Left renal cortex interstitium (tissue), 4 donors: ENCODE measurements at regions not wholly inside any gene's neighbourhood (a gene's known extent, or its start where the extent isn't known, plus 50 kb on each side); places are given as distances from the start of the nearest gene placed in this dataset.

Source experiments
- DNase-seq, 4 donors: peaks; one replicate each; pipeline ENCODE4 v3.0.0-alpha.2; 2013; ENCODE audit warnings: low read depth in 4 of 4, low spot score in 2 of 4, missing footprints in 1 of 4

DNA sequence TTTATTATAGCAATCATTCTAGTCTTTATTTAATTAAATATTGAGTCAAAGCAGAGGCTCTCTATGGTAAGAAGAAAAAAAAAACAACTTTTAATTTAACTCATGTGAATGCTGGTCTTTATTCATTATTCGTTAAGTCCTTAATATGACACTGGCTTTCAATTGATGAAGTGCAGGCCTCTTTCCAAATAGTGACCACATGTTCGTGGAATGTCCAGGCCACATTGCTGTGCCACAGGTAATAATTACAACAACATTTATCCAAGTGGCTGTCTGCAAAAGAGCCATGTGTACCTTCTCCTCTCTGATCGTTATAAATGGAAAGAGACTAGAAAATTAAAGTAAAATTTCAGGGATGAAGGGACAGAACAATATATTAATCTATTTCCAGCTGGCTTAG is 220.1 kb upstream of the PABPC4L start:
- no peak for DNase-seq

DNA sequence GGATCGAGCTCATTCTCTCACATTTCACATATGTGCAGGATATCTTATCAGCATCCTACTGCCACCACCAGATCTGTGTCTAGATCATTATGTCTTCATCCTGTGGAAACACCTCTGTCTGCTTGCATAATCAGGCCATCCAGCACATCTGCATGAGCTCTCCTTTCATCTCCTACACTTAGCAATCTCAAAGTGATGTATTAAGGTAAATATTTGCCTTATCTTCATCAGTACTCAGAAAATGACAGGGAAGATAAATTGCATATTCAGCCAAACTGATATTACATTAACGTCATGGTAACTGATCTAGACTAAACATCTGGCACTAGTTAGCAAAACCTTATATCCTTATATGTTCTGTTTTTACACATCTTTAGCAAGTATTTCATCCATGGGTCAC is 207.3 kb upstream of the PABPC4L start:
- DNase-seq, result no peak

DNA sequence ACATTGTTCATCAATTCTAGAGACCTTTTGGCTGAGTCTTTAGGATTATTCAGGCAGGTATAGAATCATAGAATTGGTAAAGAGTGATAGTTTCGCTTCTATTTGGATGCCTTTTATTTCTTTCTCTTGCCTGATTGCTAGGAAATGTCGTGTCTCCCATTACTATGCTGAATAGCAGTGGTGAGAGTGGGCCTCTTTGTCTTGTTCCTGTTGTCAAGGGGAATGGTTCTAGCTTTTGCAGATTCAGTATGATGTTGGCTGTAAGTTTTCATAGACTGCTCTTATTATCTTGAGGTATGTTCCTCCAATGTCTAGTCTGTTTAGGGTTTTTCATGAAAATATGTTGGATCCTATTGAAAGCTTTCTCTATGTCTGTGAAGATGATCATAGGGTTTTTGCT is 200.2 kb upstream of the PABPC4L start:
- no peak for DNase-seq

DNA sequence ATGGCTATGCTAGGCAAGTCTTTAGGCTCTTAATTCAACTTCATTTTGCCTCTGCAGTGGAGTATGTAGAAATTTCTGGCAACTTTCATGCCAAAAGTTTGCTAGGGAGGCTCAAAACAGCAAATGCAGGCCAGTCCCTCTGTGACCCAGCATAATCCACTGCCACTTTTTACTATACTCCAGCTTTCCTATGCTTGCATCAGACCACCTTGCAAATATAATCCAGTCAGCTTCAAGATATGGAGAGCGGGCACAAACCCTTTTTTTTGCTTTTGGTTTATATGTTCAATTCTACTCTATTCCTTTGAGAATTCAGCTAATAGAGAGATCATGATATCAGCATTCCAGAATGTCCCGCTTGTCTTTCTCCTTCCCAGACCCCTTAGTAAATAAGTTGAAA is 192.0 kb upstream of the PABPC4L start:
- no peak for DNase-seq

DNA sequence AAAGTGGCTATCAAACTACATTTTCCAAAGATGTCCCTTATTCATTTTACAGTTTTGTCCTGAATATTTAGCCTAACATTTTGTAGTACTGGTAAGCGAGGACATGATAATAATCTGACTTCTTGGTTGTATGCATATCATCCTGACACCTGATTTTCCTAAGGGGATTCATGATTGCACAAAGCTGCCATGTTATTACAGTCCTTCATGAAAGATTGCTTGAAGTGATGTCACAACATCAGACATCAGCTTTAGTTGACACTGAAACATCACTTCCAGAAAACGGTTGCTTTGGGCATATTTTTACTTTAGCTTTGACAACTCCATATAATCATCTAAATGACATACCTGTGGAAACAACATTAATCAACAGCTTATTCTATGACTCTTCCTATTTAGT is 188.7 kb upstream of the PABPC4L start:
- DNase-seq, result no peak

DNA sequence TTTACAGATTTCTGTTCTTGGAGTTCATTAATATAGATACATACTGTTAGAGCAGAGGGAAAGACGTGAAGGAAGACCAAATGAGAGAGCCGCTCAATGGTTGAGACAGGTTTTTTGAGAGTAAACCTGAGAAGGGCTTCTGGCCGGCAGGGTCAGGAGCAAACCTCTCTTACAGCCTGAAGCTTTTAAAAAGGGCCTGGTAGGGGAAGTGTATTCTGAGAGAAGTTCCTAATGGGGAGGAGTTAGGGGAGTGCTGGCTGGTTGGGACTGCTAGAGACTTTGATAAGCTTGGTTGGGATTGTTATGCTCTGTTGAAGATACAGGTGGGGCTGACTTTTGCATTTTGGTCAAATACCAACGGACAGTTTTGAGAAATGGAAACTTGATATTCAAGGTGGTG is 186.8 kb upstream of the PABPC4L start:
- no peak for DNase-seq

DNA sequence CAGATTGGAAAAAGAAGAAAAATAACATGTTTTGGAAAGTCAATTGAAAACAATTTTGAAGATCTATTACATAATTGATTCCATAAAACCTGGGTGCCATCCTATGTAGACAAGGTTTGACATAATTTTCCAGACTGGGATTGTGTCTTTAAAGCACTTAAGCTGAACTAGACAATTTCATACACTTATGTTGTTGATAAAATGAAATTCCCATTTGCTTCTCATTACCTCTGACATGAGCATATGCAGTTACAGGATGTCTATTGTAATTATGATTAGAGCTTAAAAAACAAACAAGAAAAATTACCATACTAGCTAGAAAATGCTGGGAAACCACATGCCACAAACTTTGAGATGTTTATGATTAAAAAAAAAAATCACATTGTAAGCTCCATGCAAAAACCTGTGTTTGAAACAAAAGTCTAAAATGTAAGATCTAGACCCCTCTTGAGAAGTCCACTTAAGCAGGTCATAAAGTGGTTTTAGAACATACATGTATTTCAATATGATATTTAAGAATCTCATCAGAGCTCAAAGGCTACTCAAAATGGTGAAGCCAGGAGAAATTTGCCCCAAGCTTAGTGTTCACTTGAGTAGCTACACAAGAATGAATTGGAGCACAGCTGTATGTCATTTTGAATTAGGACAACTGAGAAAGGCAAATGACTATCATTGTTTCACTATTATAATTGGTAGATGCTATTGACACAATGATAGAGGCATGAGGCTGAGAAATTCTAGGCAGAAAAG is 181.1 kb upstream of the PABPC4L start:
- no peak for DNase-seq

DNA sequence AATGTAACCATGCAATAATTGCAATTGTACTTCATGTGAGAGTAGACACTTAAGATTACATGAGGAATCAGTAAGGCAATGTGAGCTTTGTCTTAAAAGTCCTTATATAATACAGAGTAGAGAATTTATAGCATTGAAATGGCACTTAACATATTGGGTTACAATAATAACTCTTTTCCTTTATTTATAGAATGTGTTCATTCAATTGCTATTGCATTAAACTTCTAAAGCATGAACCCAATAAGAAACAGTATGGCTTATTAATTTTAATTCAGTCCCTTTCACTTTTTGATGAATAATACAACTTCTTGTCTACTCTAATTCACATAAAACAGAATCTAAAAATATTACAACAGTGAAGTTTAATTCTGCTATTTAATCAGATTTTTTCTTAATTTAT is 174.2 kb upstream of the PABPC4L start:
- DNase-seq, result no peak

DNA sequence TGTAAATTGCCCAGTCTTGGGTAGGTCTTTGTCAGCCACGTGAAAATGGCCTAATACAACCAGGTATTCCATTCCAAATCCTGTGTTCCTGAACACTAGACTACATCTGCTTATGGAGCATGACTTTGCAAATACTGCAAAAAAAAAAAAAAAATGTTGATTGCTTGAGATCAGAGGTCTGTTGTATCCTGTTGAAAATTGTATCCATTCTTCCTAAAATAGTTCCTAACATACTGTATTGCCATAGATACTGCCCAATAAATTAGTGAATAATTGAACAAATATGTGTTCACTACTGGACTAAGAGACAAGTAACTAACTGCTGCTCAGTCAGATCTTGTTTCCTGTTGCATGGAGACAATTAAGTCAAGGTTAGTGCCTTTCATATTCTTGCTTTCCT is 164.3 kb upstream of the PABPC4L start:
- no peak for DNase-seq

DNA sequence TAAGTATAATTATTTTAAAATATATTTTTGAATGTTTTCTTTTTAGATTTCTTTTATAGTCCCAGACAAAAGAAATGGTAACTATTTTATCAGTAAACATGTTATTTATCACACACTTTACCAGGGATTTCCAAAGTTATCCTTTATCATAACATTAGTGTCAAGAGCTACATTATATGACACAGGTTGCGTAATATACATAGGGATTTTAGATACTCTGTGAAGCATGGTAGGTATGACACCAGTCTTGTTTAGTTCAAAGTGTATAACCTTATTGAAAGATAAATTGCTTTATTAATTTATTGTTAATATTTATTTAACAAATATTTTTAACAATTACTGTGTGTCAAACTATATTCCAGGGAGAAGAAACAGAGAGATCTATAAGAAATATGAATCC is 163.3 kb upstream of the PABPC4L start:
- DNase-seq, result no peak

DNA sequence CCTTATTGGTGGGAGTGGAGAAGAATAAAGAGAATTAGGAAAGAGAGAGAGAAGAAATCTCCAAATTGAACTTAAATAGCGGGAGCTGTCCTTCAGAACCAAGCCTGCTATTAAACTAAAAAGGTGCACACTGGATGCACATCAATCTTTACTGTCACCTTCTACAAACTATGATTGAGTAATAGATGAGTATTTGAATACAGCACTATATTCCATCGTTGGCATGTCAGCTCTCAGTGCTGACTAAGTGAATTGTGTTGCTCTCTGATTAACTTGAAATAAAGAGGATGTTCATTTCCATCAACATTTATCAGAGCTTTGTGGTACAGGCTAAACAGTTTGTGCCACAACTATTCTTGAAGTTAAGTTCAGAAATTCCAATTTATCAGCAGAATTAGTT is 143.7 kb upstream of the PABPC4L start:
- no peak for DNase-seq

DNA sequence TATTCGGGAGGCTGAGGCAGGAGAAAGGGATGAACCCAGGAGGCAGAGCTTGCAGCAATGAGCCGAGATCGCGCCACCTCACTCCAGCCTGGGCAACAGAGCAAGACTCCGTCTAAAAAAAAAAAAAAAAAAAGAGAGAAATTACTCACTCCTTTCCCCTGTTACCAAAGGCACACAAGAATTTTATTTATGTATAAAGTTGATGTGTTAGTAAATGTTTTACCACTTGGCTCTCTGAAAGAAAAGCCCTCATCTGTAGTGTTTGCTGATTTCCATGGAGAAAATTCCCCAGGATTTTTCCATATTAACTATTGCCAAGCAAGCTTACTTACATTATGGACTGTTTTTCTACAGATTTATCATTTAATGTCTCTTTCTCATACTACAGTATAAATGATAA is 142.1 kb upstream of the PABPC4L start:
- DNase-seq, result no peak

DNA sequence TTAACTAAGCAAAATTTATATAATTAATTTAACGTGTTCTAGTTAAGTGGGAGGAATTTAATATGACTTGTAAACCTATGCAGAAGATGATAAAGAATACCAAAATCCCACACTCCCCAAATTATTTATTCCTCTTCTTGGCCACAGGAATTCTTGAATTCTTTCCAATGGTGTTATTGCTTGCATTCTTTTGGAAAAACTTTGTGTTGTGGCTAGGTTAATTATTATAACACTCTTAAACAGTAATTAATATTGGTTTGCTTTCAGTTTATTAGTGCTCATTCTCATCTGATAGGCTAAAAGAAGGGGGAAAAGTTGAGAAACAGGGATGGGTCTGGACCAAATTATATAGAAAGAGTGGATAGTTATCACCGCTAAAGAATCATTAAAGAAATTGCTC is 141.5 kb upstream of the PABPC4L start:
- DNase-seq, result no peak

DNA sequence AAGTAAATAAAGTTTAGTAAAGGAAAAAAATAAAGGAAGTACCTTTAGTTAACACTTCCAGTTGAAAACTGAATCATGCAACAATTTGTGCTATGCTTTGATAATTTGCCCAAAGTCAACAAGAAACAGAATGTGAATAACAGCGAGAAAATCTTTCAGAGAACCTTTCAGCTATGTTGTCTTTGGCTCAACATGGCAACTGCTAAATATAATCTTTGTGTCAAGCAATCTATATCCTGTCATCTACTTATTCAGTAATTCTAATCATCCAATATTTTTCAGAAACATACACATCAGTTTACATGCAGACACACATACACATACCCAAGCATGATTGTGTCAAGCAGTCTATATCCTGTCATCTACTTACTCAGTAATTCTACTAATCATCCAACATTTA is 136.0 kb upstream of the PABPC4L start:
- no peak for DNase-seq

DNA sequence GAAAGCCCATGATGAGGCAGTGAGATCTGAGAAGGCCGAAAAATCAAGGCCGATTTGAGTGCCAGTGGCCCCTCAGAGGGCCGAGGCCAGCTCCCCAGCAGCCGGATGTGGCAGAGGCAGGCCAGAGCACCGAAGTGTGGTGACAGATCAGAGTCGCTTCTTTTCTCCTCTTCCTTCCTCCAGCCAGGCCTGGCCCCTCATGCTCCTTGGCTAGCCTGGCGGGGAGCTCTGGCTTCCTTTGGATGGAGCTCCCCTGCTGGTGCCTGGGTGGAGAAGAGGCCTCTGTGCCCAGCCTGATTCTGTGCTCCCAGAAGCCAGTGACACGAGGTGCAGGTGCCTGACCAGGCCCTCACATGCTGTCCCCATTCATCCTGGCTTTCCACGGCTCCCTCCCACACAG is 127.2 kb upstream of the PABPC4L start:
- no peak for DNase-seq

DNA sequence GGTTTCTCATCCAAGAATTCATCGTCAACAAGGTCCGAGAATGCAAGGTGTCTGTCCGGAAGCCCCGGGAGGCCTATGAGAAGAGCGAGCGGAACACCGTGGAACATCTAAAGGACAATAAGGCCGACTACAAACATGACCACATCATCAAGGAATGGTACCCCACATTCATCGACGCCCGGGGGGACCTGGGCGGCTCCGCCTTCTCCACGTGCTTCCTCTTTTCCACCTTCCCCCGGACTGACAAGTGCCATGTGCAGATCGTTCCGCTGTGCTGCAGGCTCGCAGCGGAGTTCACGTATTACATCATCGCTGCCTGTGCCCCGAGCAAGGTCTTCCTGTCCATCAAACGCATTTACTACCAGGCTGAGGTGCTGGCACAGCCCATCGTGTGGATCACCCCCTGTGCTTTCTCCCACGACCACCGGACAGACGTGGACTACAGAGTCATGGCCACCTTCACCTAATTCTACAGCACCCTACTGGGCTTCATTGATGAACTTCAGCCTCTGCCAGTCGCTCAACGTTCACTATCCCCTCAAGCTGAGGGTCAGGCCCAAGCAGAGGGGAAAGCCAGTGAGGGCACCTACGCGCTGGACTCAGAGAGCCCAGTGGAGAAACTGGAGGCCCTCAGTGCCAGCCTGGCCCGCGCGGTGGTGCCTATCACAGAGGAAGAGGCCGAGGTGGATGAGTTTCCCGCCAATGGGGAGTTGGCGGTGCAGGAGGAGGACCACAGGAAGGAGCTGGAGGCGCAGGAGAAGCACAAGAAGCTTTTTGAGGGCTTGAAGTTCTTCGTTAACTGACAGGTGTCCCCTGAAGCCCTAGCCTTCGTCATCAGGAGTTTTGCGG is 125.9 kb upstream of the PABPC4L start:
- no peak for DNase-seq

DNA sequence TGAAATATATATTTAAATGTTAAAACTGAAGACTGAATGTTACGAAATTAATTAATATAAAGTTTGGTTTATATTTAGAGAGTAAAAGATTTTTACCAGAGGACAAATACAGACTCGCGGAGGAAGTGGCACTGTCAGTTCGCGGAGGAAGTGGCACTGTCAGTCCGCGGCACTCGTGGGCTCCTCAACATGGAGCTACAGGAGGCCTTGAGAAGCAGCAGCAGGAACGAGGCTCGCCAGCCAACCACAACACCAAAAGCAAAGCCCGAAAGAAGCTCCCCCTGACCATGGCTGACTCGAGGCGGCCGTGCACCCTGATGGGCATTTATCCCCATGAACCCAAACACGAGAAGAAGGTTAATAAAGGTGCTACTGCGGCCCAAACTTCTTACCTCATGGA is 125.3 kb upstream of the PABPC4L start:
- DNase-seq, result no peak

DNA sequence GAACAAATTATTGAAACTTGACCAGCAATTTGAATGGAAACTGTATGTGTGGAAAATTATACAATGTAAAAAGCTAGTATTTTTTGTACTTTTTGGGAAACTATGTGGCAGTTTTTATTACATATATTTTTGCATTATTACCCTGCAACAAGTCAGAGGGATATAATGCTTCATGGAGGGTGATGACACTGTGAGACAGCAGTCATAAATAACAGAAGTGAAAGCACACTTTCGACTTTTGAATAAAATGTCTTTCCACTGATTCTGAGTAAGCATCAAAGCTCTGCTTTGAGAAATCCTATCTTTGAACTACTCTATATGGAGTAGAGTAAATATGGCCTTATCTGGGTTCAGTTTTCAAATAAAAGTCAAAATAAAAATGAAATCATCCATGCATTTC is 122.6 kb upstream of the PABPC4L start:
- no peak for DNase-seq

DNA sequence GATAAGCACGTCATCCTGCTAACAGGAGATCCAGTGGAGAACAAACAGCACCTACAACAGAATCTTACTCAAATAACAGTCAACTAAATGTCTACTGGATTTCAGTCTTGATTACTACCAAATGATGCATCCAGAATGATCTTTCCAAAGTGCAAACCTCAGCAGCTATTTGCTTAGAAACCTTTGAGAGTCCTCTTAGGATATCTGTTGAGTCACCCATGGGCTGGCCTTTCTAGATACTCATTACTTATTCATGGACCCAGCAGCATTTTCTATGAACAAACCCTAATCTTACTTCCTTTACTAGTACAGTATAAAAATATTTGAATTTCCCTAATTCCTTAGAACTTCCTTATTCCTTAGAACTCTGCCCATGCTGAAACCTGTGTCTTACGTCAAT is 118.5 kb upstream of the PABPC4L start:
- no peak for DNase-seq

DNA sequence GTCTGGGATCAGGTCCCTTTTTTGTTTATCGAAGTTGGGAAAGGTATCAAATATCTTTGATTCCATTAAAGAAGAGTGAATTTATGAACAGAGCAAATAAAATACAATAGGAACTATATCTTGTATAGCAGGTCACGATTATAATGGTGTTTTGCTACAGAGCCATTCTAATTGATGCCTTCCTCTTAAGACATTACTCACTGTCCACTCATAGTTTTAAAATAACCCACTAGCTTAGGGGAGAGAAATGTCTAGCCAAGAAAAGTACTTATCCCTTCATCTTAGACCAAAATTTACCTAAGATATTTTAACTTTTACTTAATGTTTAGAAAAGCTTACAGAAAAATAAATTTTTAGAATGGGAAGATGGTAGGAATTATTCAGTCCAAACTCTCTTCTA is 112.0 kb upstream of the PABPC4L start:
- no peak for DNase-seq

DNA sequence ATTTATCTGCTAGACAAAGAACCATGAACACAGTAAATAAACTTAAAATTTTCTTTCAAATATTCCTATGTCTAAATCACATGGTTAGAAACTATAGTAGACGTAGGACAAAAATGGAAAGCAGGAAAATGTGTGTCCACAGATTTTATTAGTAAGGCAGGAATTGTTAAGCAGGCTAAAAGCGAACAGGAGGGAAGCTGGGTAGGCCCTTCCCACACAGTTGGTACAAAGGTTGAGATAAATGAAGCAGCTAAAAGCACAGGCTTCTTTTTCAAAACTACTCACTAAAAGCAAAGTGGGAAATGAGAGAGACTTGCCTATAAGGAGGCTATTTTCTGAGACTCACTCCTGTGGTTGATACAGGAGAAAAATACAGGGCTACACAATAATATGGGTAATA is 108.1 kb upstream of the PABPC4L start:
- DNase-seq, result no peak

DNA sequence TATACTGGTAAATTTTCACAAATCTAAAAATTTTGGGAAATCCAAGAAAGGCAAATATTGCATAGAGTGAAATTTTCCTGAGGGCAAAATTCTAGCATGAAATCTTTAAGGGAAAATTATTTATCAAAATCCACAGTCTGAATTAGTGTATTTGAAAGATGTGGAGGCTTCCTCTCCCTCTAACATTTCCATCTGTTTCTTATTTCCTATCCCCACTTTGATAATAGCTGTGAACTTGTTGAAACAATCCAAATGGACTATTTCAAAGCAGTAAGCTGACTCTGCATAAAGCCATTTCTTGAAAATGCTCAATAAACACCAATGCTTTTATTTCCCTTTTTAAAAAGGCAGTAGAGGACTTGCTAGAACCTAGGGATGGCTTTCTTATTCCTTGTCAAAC is 107.3 kb upstream of the PABPC4L start:
- no peak for DNase-seq
